Thyroid gland (tissue), 4 donors: ENCODE measurements at regions not wholly inside any gene's neighbourhood (a gene's known extent, or its start where the extent isn't known, plus 50 kb on each side); places are given as distances from the start of the nearest gene placed in this dataset.

ENCODE experiments used
- CTCF ChIP-seq, 6 experiments: fragments of 200-600 bp in 3 of 6; fragments of 450-650 bp in 3 of 6; sonication (generic) in 3 of 6; IDR thresholded peaks; one replicate each; pipeline ENCODE4 v1.5.1; 2016 to 2019; ENCODE audit warnings: antibody characterized with exemption in 6 of 6, mild to moderate bottlenecking in 2 of 6, inconsistent platforms in 1 of 6, moderate library complexity in 1 of 6
- POLR2A ChIP-seq, 2 donors: fragments of 450-650 bp; IDR thresholded peaks; one replicate each; pipeline ENCODE4 v1.6.1; 2017; ENCODE audit warnings: antibody characterized with exemption in 2 of 2, mild to moderate bottlenecking in 2 of 2, moderate library complexity in 1 of 2

DNA sequence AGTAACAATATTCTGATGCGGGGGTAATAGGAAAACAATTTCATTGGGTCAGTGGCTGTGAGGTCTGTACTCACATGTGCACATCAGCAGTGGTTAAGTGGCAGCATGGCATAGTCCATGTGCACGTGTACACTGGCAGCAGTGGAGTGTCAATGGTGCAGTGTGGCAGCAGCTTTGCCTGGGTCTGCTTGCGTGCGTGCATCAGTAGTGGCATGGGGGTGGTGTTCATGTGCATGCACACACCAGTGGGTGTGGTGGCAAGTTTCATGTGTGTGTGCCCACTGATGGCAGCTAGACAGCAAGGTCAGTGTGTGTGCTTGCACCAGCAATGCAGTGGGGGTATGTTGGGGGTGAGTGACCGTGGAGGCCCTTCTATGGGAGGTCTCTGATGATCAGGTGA is 581.6 kb upstream of the KLHL4 start:
- TF ChIP-seq CTCF (IDR thresholded peaks at IDR 0.05) (no peak), POLR2A (IDR thresholded peaks at IDR 0.05) (no peak)
